ENCODE measurements at regions not wholly inside any gene's neighbourhood (a gene's known extent, or its start where the extent isn't known, plus 50 kb on each side); places are given as distances from the start of the nearest gene placed in this dataset.

DNA sequence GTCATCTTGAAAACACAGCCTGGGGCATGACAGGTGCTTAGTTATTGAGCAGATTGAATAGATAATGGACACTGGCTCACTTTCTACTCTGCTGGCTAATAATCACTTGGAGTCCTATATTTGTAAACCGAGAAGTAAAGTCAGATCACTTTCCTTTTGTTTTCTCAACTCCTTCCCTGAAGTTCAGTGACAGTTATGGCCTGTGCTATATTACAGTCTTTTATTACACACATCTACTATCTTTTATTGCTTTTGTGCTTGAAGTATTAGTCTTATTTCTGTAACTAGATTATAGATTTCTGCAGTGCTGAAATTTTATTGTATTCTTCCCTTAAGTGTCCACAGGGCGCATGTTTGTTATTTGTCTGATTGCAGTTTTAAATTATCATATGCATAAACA is 136.4 kb upstream of the TAC1 start:
- Histone ChIP-seq H3K36me3 (ENCODE audit: insufficient read depth in 1 of 2, low read depth in 1 of 2) (no peaks in the 10 kb centered on the region), H3K4me1 (no peaks in the 10 kb centered on the region), H3K27ac (no peak overlapping the region), H3K4me3 (no peak overlapping the region), H3K9me3 (no peaks in the 10 kb centered on the region), H3K27me3 (ENCODE audit: insufficient read depth in 3 of 3, low read length in 2 of 3) (no peaks in the 10 kb centered on the region)
- WGBS, 3 donors: 76 to 85% (median 83%) methylated on average over 2 of the region's 2 CpGs
- no peak for DNase-seq
- ATAC-seq: no peak
- TF ChIP-seq CTCF (IDR thresholded peaks at IDR 0.05): no peak
- intact Hi-C loops (cut with DNase I): no loop called here

GRCh38 chr7:97601931-97602457 is 129.9 kb upstream of the TAC1 start:
- H3K36me3 ChIP-seq (ENCODE audit: insufficient read depth in 1 of 2, low read depth in 1 of 2): no peaks in the 10 kb centered on the region
- H3K27ac ChIP-seq: no peak overlapping the region
- intact Hi-C loops (cut with DNase I): no loop called here
- ATAC-seq (no peak), DNase-seq (no peak)
- no peaks in the 10 kb centered on the region for H3K9me3 ChIP-seq
- TF ChIP-seq CTCF (IDR thresholded peaks at IDR 0.05): no peak
- H3K4me3 ChIP-seq: no peak overlapping the region
- H3K27me3 ChIP-seq (ENCODE audit: insufficient read depth in 3 of 3, low read length in 2 of 3): no peaks in the 10 kb centered on the region
- 55 to 71% (median 61%) methylated on average over 1 of the region's 1 CpG for WGBS, 3 donors
- H3K4me1 ChIP-seq: no peaks in the 10 kb centered on the region

GRCh38 chr7:97620495-97620894 is 111.4 kb upstream of the TAC1 start:
- intact Hi-C loops (cut with DNase I): no loop called here
- no peak for ATAC-seq
- 70 to 84% (median 80%) methylated on average over 2 of the region's 2 CpGs for WGBS, 3 donors
- Histone ChIP-seq H3K27me3 (ENCODE audit: insufficient read depth in 3 of 3, low read length in 2 of 3) (no peaks in the 10 kb centered on the region), H3K9me3 (no peaks in the 10 kb centered on the region), H3K4me1 (no peaks in the 10 kb centered on the region), H3K27ac (no peak overlapping the region), H3K4me3 (no peak overlapping the region), H3K36me3 (ENCODE audit: insufficient read depth in 1 of 2, low read depth in 1 of 2) (no peaks in the 10 kb centered on the region)
- no peak for TF ChIP-seq CTCF (IDR thresholded peaks at IDR 0.05)
- DNase-seq: no peak

DNA sequence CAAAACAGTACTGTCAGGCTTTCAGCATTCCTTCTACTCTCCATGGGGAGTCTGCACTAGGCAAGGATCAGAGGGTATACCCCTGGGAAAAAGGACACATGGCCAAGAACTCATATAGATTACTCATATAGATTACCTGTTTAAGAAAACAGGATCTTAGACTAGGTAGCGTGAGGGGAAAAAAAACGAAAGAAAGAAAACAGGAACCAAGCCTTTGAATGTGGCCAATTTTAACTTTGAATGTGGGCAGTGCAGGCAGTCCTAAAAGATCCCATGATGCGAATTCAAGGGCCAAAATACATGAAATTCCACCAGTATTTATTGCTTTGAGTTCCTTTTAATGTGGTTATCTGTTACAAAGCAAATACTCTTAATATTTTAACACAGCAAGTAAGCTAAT is 108.6 kb upstream of the TAC1 start:
- H3K4me3 ChIP-seq: no peak overlapping the region
- DNase-seq: no peak
- no peak overlapping the region for H3K27ac ChIP-seq
- H3K9me3 ChIP-seq: no peaks in the 10 kb centered on the region
- WGBS, 3 donors: 81 to 85% (median 82%) methylated on average over 3 of the region's 3 CpGs
- intact Hi-C loops (cut with DNase I): no loop called here
- H3K27me3 ChIP-seq (ENCODE audit: insufficient read depth in 3 of 3, low read length in 2 of 3): no peaks in the 10 kb centered on the region
- ATAC-seq: no peak
- no peaks in the 10 kb centered on the region for H3K36me3 ChIP-seq (ENCODE audit: insufficient read depth in 1 of 2, low read depth in 1 of 2)
- no peaks in the 10 kb centered on the region for H3K4me1 ChIP-seq
- no peak for TF ChIP-seq CTCF (IDR thresholded peaks at IDR 0.05)

GRCh38 chr7:97630116-97630515 is 101.8 kb upstream of the TAC1 start:
- ATAC-seq: no peak

More at GRCh38 chr7:97630116-97630515, 101.8 kb upstream of the TAC1 start:
- no peak for TF ChIP-seq CTCF (IDR thresholded peaks at IDR 0.05)
- no peak for DNase-seq
- Histone ChIP-seq H3K4me3 (no peak overlapping the region), H3K9me3 (no peaks in the 10 kb centered on the region), H3K27me3 (ENCODE audit: insufficient read depth in 3 of 3, low read length in 2 of 3) (no peaks in the 10 kb centered on the region), H3K4me1 (no peaks in the 10 kb centered on the region), H3K27ac (no peak overlapping the region), H3K36me3 (ENCODE audit: insufficient read depth in 1 of 2, low read depth in 1 of 2) (no peaks in the 10 kb centered on the region)
- intact Hi-C loops (cut with DNase I): no loop called here
- WGBS, 3 donors: 80 to 82% (median 81%) methylated on average over 1 of the region's 1 CpG

Data from psoas muscle (tissue), 7 donors.